GM12892 (cell line): ENCODE measurements at regions not wholly inside any gene's neighbourhood (a gene's known extent, or its start where the extent isn't known, plus 50 kb on each side); places are given as distances from the start of the nearest gene placed in this dataset.

Experiments used
- POLR2A ChIP-seq: IDR thresholded peaks from 2 replicates; pipeline ENCODE4 v1.6.1; 2011; ENCODE audit warnings: low read depth, low read length, control low read depth
- POLR2AphosphoS5 ChIP-seq: IDR thresholded peaks from 2 replicates; pipeline ENCODE4 v1.6.1; 2011; ENCODE audit warnings: low read depth, low read length, control low read depth

DNA sequence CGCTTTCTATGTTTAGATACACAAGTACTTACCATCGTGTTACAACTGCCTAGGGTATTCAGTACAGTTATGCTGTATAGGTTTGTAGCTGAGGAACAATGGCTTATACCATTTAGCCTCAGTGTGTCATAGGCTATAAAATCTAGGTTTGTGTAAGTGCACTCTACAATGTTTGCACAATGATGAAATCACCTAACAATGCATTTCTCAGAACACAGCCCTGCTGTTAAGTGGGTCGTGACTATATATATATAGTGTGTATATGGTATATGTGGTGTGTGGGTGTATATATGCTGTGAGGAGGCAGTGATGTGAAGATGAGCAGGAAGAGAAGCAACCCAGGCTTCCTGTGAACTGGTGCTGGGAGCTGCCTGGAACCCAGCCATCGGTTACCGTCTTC is 65.6 kb upstream of the MKI67 start:
- TF ChIP-seq POLR2A (no peak), POLR2AphosphoS5 (no peak)
